ENCODE measurements at regions not wholly inside any gene's neighbourhood (a gene's known extent, or its start where the extent isn't known, plus 50 kb on each side); places are given as distances from the start of the nearest gene placed in this dataset.

DNA sequence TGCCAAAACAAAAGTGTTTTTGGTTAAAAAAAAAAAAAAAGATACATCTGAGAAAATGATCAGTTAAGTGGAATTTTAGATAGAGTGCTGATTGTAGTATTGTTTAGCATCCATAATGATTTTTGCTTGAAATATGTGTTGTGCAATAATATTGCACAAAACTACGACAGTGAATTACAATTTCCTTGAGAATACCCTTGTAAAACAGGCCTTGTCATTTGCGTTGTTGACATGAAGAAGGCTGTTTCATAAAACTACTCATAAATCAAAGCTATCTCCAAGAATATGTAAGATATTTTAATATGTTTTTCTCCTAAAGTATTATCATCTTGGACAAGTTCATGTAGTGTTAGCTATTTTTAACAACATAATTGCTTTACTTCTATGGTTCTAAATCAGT, 1077.0 kb downstream of the LRFN5 start:
- TF ChIP-seq MAX (IDR thresholded peaks at IDR 0.05; ENCODE audit: low read depth) (no peak), FOXM1 (IDR thresholded peaks at IDR 0.05; ENCODE audit: low read depth) (no peak), SIN3A (IDR thresholded peaks at IDR 0.05; ENCODE audit: borderline replicate concordance, low read depth, low read length) (no peak), POLR2AphosphoS5 (IDR thresholded peaks at IDR 0.05; ENCODE audit: low read depth, low read length) (no peak), GABPA (IDR thresholded peaks at IDR 0.05; ENCODE audit: low read depth) (no peak), EZH2phosphoT487 (IDR thresholded peaks at IDR 0.05; ENCODE audit: borderline replicate concordance, low read depth) (no peak)

Measured in SK-N-SH (cell line).